ENCODE measurements at regions not wholly inside any gene's neighbourhood (a gene's known extent, or its start where the extent isn't known, plus 50 kb on each side); places are given as distances from the start of the nearest gene placed in this dataset.

GRCh38 chr9:124205686-124206352 lies 51.9 kb upstream of the NEK6 start:
- H3K36me3 ChIP-seq (ENCODE audit: control insufficient read depth in 2 of 3, insufficient read depth in 3 of 3, low read length in 3 of 3): no peaks in the 10 kb centered on the region
- H3K4me3 ChIP-seq (ENCODE audit: low read length in 3 of 3): no peak overlapping the region
- no peak overlapping the region for H3K9ac ChIP-seq (ENCODE audit: low read length in 3 of 3)
- DNase-seq: no peak
- peaks cover 0 to 2% (median 0%) of the 10 kb centered on the region in 3 donors for H3K4me1 ChIP-seq (ENCODE audit: control insufficient read depth in 2 of 3, insufficient read depth in 2 of 3, low read depth in 1 of 3, low read length in 3 of 3)
- H3K9me3 ChIP-seq (ENCODE audit: control insufficient read depth in 2 of 3, insufficient read depth in 1 of 3, low read length in 3 of 3): peaks cover 0 to 8% (median 0%) of the 10 kb centered on the region in 3 donors
- no peak overlapping the region for H3K27ac ChIP-seq (ENCODE audit: low read depth in 2 of 2, low read length in 2 of 2)
- no peak for TF ChIP-seq CTCF (IDR thresholded peaks at IDR 0.05; ENCODE audit: borderline replicate concordance, extremely low read depth, insufficient read depth)
- FAIRE-seq: no peak
- no peaks in the 10 kb centered on the region for H3K27me3 ChIP-seq (ENCODE audit: control insufficient read depth, insufficient read depth, low read length)
- intact Hi-C loops (cut with DNase I): no loop called here

- DNase-seq (no peak), FAIRE-seq (no peak)
- Histone ChIP-seq H3K36me3 (ENCODE audit: control insufficient read depth in 2 of 3, insufficient read depth in 3 of 3, low read length in 3 of 3) (no peaks in the 10 kb centered on the region), H3K4me3 (ENCODE audit: low read length in 3 of 3) (no peak overlapping the region), H3K27ac (ENCODE audit: low read depth in 2 of 2, low read length in 2 of 2) (no peak overlapping the region), H3K9me3 (ENCODE audit: control insufficient read depth in 2 of 3, insufficient read depth in 1 of 3, low read length in 3 of 3) (peaks cover 0 to 8% (median 0%) of the 10 kb centered on the region in 3 donors), H3K27me3 (ENCODE audit: control insufficient read depth, insufficient read depth, low read length) (no peaks in the 10 kb centered on the region), H3K4me1 (ENCODE audit: control insufficient read depth in 2 of 3, insufficient read depth in 2 of 3, low read depth in 1 of 3, low read length in 3 of 3) (peaks cover 0 to 2% (median 0%) of the 10 kb centered on the region in 3 donors), H3K9ac (ENCODE audit: low read length in 3 of 3) (no peak overlapping the region)
- intact Hi-C loops (cut with DNase I): no loop called here
- TF ChIP-seq CTCF (IDR thresholded peaks at IDR 0.05; ENCODE audit: borderline replicate concordance, extremely low read depth, insufficient read depth): no peak
Observed at GRCh38 chr9:124206391-124206790, 51.4 kb upstream of the NEK6 start.

Measured in kidney (tissue), 13 donors.